ENCODE measurements at regions not wholly inside any gene's neighbourhood (a gene's known extent, or its start where the extent isn't known, plus 50 kb on each side); places are given as distances from the start of the nearest gene placed in this dataset.

DNA sequence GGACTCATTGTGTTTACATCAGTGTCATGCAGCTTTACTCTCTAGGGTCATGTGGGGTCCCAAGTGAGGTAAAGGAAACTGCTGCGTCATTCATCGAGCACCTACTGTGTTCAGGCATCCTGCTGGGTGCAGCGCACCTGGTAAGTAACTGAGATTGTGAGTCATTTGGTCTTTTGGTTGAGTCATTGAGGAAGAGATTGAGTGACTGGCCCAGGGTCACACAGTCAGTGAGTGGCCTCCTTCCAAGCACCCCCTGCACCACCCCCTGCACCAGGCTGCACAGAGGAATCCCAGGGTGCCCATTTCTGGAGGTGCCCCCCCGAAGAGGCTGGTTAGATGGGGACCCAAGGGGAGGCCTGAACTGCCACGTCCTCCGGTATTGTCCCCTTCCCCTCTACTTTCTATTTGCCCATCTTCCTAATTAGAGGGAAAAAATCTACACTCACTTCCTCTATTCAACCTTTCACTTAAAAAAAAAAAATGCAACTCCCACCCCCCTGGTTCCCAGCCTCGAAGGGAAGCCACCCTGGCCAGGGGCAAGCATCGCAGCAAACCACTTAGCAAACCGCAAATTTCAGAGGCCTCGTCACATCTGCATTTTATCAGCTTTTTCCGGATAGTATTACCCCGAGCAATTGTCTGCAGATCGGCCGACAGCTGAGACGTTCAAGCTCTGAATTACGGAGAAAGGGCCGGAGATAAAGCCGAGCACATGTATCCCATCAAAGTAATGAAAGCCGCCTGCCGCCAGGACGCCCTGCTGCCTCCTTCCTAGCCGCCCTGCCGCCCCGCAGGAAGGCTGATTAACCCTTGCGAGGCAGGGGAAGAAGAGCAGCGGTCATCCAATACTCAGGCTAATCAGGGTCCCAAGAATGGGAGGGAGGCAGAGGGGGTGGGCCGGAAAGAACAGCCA is 96.3 kb upstream of the MSX1 start:
- no peak overlapping the region for H3K4me3 ChIP-seq (IDR thresholded peaks at IDR 0.05; ENCODE audit: insufficient read depth, low read depth, low read length)
- H3K4me2 ChIP-seq, result no peak overlapping the region
- no peak overlapping the region for H3K9ac ChIP-seq
- no peak overlapping the region for H3K27ac ChIP-seq
- H3K27me3 ChIP-seq (ENCODE audit: insufficient read depth, low read depth), result no peaks in the 10 kb centered on the region
- peaks cover 15% of the 10 kb centered on the region for H3K4me1 ChIP-seq (ENCODE audit: low read depth, poor library complexity, severe bottlenecking)
- no peaks in the 10 kb centered on the region for H3K36me3 ChIP-seq (ENCODE audit: insufficient read depth)
- no peaks in the 10 kb centered on the region for H4K20me1 ChIP-seq (ENCODE audit: insufficient read depth)
- H3K79me2 ChIP-seq (ENCODE audit: insufficient read depth, low read depth), result no peaks in the 10 kb centered on the region
- H2AFZ ChIP-seq (ENCODE audit: low read depth), result no peak overlapping the region
- TF ChIP-seq, protein P1, sequence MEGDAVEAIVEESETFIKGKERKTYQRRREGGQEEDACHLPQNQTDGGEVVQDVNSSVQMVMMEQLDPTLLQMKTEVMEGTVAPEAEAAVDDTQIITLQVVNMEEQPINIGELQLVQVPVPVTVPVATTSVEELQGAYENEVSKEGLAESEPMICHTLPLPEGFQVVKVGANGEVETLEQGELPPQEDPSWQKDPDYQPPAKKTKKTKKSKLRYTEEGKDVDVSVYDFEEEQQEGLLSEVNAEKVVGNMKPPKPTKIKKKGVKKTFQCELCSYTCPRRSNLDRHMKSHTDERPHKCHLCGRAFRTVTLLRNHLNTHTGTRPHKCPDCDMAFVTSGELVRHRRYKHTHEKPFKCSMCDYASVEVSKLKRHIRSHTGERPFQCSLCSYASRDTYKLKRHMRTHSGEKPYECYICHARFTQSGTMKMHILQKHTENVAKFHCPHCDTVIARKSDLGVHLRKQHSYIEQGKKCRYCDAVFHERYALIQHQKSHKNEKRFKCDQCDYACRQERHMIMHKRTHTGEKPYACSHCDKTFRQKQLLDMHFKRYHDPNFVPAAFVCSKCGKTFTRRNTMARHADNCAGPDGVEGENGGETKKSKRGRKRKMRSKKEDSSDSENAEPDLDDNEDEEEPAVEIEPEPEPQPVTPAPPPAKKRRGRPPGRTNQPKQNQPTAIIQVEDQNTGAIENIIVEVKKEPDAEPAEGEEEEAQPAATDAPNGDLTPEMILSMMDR (conservative IDR thresholded peaks at IDR 0.05; ENCODE audit: low read depth, low read length), result no peak

DNA sequence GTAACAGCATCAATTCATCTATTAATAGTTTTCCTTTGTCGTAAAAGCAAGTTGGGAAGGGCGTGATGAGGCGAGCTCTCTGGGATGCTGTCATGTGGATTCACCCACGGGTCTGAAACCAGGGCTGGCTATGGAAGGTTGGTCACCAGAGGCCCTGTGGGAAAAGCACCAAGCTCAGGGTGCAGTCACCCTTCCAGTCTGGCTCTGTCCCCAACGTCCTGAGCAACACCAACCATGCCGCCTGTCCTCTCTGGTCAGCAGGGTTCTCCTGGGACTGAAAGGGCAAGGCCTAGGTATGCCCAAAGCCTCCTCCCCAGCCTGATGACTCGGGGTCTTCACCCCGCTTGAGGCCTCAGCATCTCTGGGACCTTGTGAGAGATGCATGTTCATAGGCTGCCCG is 97.2 kb upstream of the MSX1 start:
- Histone ChIP-seq H3K27me3 (ENCODE audit: insufficient read depth, low read depth) (no peaks in the 10 kb centered on the region), H3K79me2 (ENCODE audit: insufficient read depth, low read depth) (no peaks in the 10 kb centered on the region), H3K4me2 (no peak overlapping the region), H3K4me1 (ENCODE audit: low read depth, poor library complexity, severe bottlenecking) (peaks cover 20% of the 10 kb centered on the region), H2AFZ (ENCODE audit: low read depth) (no peak overlapping the region), H3K27ac (no peak overlapping the region), H3K9ac (no peak overlapping the region), H3K36me3 (ENCODE audit: insufficient read depth) (no peaks in the 10 kb centered on the region), H4K20me1 (ENCODE audit: insufficient read depth) (no peaks in the 10 kb centered on the region), H3K4me3 (IDR thresholded peaks at IDR 0.05; ENCODE audit: insufficient read depth, low read depth, low read length) (no peak overlapping the region)
- TF ChIP-seq, protein P1 (conservative IDR thresholded peaks at IDR 0.05; ENCODE audit: low read depth, low read length), result no peak

DNA sequence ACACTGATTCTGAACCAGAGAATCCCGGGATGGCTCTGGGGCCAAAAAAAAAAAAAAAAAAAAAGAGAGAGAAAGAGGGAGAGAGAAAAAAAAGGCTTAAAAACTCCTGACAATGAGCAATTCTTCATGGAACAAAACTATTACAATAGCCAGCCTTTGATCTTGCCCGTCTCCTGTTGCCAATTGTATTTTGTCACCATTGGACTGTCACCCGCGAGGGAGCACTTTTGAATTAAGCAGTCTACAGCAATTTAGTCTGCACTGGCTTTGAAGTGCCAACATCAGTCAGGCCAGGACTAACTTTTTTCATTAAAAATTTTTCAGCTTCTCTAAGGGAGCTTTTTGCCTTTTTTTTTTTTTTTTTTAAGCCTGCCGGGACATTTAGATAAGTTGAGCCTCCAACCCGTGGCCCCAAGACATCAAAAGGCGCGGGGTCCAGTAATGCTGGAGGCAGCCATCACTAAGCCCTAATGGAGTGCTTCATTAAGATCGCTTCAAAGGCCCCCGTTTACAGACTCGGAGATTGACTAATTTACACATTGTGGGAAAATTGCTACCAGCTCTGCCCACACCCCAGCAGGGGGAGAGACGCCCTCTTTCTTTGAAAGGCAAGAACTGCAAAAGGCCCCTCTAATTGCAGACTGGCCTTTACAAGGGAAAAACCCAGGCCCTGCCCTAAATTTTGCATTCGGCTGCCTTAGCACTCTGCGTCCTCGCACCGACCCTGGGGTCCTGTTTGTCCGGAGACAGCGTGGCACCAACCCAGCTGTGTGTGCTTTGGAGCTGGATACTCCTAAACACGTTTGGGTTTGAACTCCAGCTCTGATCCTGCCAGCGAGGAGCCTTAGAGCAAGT is 98.1 kb upstream of the MSX1 start:
- Histone ChIP-seq H4K20me1 (ENCODE audit: insufficient read depth) (no peaks in the 10 kb centered on the region), H3K79me2 (ENCODE audit: insufficient read depth, low read depth) (no peaks in the 10 kb centered on the region), H3K27me3 (ENCODE audit: insufficient read depth, low read depth) (no peaks in the 10 kb centered on the region), H3K4me3 (IDR thresholded peaks at IDR 0.05; ENCODE audit: insufficient read depth, low read depth, low read length) (no peak overlapping the region), H3K4me1 (ENCODE audit: low read depth, poor library complexity, severe bottlenecking) (peaks cover 20% of the 10 kb centered on the region), H3K4me2 (no peak overlapping the region), H3K36me3 (ENCODE audit: insufficient read depth) (no peaks in the 10 kb centered on the region), H2AFZ (ENCODE audit: low read depth) (no peak overlapping the region), H3K9ac (no peak overlapping the region), H3K27ac (no peak overlapping the region)
- TF ChIP-seq, protein P1 (conservative IDR thresholded peaks at IDR 0.05; ENCODE audit: low read depth, low read length), result no peak

DNA sequence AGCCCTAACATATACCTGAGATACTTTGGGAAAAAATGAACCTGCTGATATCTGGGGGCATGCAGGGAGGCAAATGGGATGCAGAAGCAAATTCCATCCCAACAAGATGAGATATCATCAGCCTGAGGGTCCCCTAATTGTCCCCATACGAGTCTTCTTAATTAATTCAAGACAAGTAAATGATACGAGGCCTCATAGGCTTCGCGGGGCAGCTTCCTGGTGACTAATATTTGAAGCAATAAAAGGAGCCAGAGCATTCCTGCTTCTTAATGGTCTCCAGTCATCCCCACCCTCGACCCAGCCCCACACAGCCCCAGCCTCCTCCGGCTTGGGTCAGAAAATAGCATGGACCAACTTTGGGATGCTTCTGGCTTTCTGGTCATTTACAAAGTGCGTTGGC is 99.6 kb upstream of the MSX1 start:
- no peak overlapping the region for H3K4me3 ChIP-seq (IDR thresholded peaks at IDR 0.05; ENCODE audit: insufficient read depth, low read depth, low read length)

More for the DNA sequence above, 99.6 kb upstream of the MSX1 start:
- Histone ChIP-seq H3K79me2 (ENCODE audit: insufficient read depth, low read depth) (no peaks in the 10 kb centered on the region), H2AFZ (ENCODE audit: low read depth) (no peak overlapping the region), H3K27me3 (ENCODE audit: insufficient read depth, low read depth) (no peaks in the 10 kb centered on the region), H4K20me1 (ENCODE audit: insufficient read depth) (no peaks in the 10 kb centered on the region), H3K27ac (no peak overlapping the region; the same call in 1 of the 2 replicates), H3K4me2 (no peak overlapping the region), H3K9ac (no peak overlapping the region), H3K36me3 (ENCODE audit: insufficient read depth) (no peaks in the 10 kb centered on the region), H3K4me1 (ENCODE audit: low read depth, poor library complexity, severe bottlenecking) (peaks cover 20% of the 10 kb centered on the region)
- TF ChIP-seq, protein P1 (conservative IDR thresholded peaks at IDR 0.05; ENCODE audit: low read depth, low read length), result no peak
